ENCODE measurements at regions not wholly inside any gene's neighbourhood (a gene's known extent, or its start where the extent isn't known, plus 50 kb on each side); places are given as distances from the start of the nearest gene placed in this dataset.

DNA sequence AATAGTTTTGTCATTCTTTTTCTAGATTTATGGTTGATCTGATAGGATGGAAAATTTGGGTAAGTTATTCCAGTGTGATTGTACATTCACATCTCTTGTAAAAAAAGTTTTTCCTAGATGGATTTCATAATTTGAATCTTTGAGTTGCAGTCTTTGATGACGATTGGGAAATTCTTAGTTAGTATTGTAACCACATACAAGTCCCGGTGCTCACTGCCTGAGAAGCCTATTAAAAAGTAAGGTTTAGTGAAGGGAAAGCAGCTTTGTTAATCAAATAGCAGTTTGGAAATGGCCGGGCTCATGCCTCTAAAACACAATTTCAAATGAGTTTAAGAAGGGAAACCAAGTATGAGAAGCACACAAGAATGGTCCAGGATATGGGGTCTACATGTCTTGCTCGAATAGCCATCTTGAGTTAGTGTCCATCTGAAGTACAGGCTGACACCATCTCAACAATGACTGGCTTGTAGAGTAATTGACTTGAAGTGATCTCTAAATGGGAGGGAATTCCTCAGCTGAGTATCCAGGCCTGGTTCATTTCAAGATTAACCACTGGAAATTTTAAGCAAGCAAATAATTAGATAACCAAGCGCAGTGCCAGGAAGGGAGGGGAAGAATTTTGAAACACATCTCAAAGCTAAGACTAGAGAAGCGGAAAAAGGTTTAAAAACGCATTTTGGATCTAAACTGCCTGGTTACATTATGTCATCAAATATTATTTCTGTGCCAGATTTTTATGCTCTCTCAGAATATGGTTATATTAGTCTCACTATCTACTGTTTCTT, 1145.6 kb upstream of the MIR17HG start:
- no peak for TF ChIP-seq CBX2 (IDR thresholded peaks at IDR 0.05; ENCODE audit: borderline replicate concordance, low read depth)
- no peak for TF ChIP-seq SREBF2 (IDR thresholded peaks at IDR 0.05)
- TF ChIP-seq, protein P1, sequence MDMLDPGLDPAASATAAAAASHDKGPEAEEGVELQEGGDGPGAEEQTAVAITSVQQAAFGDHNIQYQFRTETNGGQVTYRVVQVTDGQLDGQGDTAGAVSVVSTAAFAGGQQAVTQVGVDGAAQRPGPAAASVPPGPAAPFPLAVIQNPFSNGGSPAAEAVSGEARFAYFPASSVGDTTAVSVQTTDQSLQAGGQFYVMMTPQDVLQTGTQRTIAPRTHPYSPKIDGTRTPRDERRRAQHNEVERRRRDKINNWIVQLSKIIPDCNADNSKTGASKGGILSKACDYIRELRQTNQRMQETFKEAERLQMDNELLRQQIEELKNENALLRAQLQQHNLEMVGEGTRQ (IDR thresholded peaks at IDR 0.05): no peak
- no peak for TF ChIP-seq ZSCAN20 (CRISPR knock-in tag; IDR thresholded peaks at IDR 0.05)
- no peak for TF ChIP-seq POLR2AphosphoS2 (conservative IDR thresholded peaks at IDR 0.05; ENCODE audit: low read length)
